GM19240 (cell line): ENCODE measurements at regions not wholly inside any gene's neighbourhood (a gene's known extent, or its start where the extent isn't known, plus 50 kb on each side); places are given as distances from the start of the nearest gene placed in this dataset.
"Not testable (repeated sequence)": the region's sequence is repeated elsewhere in the genome, so short reads cannot be mapped to it uniquely, and the experiment has no call there.

ENCODE experiments used
- DNase-seq: peaks from one replicate; pipeline ENCODE4 v3.0.0; 2011; ENCODE audit warnings: low spot score; ENCODE audit not compliant: insufficient read length

DNA sequence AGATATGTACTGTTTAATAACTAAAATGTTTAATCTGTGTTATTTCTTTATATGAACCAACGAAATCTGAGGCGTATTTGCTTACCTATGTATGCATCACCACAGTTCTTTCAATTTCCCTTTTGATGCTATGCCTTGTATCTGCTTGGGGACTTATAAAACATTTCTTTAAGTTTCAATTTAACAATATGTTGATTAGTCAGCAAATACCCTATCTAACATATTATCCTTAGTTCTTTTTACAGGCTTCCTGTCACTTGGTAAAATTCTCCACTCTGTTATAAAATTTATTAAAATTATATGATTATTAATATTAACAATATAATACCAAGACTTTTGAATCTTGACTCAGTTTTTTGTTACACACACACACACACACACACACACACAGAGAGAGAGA, 174.3 kb downstream of the CPS1 start:
- no peak for DNase-seq

GRCh38 chr2:210746826-210747225, 190.4 kb downstream of the CPS1 start:
- DNase-seq = not testable (repeated sequence)

DNA sequence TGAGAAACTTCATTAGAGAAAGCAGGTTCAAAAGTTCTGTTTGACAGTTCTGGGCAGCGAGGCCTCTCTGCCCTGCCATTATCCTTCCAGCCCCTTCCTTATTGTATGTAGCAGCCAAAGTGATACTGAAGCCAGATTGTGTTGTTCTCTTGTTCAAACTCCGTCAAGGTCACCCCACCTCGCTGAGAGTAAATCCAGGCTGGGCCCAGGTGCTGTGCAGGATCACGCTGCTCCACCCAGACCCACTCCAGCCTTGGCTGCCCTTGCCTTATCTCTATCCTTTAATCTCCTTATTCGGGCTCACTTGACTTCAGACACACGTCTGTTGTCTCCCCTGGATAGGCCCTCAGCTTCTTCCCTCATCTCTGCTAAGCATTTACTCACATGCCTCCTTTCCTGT, 196.1 kb downstream of the CPS1 start:
- no peak for DNase-seq

GRCh38 chr2:210753386-210753785, 197.0 kb downstream of the CPS1 start:
- no peak for DNase-seq

DNA sequence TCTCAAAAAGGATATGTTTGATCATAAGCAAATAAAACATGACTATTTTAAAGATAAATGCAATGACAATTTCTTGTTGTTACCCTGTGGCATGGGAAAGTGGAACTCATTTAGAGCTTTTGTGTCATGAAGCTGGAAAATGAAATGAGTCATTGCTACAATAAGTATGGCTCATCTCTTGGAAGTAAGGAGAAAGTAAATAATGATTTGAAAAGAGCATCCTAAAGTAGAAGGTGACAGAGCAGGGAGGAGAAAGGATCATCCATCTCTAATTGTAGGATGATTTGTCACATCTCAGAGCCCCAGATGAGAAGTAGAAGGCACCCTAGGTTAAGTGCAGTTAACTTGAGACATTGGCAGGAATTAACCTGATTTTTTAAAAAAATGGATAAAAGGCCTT, 200.5 kb downstream of the CPS1 start:
- no peak for DNase-seq

GRCh38 chr2:210762604-210763588, 206.5 kb downstream of the CPS1 start:
- DNase-seq = no peak

DNA sequence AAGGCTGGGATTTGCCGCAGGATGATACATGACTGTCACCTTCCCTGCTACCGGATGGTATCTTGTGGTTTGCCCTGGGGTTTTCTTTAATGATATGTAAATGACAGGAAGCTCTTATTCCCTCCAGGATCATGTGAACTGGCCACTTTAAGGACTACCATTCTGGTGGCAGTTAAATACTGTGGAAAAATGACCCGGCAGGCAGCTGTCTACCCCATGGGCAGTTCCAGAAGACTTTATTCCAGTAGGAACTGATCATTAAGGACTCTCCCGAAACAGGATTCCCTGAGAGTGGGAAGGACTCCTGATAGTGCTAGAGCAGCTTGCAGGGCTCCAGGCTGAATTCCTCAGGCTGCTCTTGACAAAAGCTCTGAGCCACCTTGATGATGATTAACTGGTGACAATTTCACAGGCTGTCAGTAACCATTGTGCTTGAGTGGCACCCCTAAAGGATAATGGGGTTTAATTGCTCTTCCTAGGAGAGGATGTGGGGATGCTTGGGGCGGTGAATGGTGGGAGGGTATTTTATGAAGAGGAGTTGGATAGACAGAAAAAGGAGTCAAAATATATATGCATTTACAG, 212.0 kb downstream of the CPS1 start:
- no peak for DNase-seq

DNA sequence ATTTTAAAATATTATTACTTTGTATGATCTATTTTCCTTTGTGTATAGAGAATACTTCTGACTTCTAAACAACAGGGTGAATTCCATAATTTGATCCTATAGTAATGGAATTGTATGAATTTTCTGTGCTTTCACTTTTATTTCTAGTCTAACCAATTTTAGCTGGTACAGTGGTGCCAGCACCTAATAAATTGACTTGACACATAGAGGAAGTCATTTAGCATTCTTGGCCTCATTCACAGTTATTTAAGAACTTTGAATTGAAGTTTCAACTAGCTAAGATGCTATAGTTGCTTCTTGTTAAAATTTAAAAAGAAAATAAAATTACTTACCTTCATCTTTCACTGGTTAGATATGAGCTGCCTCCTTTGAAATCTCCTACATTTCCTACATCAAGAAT, 220.4 kb downstream of the CPS1 start:
- no peak for DNase-seq

- no peak for DNase-seq
Observed at GRCh38 chr2:210782222-210782621, 225.8 kb downstream of the CPS1 start.

DNA sequence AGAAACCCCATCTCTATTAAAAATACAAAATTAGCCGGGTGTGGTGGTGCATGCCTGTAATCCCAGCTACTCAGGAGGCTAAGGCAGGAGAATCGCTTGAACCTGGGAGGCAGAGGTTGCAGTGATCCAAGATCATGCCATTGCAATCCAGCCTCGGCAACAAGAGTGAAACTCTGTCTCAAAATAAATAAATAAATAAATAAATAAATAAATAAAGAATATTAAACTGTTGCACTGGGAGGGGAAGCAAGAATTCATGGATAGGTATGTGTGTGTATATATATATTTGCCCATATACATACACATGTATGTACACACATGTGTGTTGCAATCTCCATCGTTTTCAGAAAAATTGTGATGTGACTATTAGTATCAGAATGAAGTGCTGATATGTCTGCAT, 231.4 kb downstream of the CPS1 start:
- not testable (repeated sequence) for DNase-seq

DNA sequence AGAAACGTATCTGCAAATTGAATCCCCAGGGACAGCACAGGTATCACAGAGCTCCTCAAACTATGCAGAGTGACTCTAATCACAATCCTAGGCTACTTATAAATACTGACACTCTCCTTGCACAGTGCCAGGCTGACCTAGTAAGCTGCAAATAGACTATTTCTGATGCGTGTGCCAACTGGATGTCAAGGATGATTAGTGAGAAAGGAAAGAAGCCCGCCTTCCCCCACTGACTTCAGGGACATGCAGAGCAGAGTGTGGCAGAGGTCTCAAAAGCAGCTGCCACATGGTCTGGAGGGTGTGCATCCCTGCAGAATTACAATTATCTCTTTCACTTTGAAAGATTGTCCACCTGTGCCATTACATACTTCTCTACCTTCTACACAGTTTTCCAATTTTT, 235.6 kb downstream of the CPS1 start:
- no peak for DNase-seq

DNA sequence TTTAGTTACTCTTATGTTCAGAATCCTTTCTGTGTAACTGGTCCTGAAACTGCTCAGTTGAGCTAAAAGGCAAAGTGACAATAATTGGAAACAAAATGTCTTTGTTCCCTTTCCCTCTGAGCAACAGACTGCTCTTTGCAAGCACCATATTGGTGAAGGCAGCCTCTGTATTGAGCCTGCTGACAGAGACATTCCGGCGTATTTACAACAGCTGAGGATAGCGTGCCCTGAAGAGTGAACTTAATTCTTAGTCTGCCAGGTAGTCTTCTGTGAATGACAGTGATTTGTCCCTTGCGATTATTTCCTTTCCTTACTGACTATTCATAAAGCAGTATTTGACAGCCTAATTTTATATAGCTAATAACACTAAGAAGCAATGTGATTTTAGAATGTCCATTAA, 239.1 kb downstream of the CPS1 start:
- DNase-seq = no peak

- DNase-seq = no peak
Observed at GRCh38 chr2:210798180-210798579, 241.8 kb downstream of the CPS1 start.

DNA sequence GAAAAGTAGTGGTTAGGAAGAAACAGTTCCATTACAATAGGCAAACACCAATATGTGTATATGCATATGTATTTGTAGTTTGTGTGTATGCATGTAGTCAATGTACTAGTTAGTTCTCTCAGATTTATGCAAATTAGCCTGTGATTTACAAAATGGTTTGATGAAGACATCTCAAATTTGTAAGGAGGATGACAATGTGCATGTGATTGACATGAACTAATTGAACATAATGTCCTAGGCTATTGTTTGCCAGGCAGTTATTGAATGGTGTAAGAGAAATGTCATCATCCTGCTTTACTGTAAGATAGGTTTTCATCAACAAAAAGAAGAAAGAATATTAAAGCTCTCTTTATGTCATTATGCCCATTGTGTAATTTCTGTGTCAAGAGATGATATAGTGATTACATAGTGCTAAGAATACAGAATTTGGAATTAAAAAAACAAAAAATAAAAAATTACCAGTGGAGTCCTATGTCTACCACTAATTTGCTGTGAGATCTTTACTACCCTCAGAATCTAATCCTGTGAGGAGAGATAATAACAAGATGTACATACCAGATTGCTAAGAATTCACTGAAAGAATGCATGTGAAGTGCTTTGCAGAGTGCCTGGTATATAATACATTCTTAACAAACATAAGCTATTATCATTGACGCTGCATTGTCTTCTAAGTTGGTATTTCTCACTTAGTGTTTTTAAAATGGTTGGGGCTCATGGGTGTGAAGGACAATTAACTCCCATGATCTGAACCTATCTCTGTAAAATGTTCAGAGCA, 258.0 kb downstream of the CPS1 start:
- no peak for DNase-seq

DNA sequence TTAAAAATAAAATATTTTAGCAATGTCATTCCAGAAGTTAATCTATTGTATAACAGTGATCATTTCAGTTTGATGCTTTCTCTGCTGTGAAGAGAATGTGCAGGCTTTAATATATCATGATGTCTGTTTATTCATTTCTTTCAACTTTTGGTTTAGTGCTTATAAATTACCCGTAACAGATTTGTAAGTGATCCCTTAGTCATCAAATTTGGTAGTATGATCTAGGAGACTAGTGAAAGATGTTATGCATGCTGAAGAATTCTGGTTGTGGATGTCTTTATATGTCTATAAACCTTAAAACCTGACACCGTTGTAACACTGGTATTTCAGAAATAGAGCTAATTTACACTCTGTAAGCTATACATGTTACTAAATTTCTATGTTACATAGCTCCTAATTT, 260.4 kb downstream of the CPS1 start:
- DNase-seq = no peak

GRCh38 chr2:210818473-210818872, 262.1 kb downstream of the CPS1 start:
- no peak for DNase-seq

- no peak for DNase-seq
Observed at GRCh38 chr2:210833403-210833802, 277.0 kb downstream of the CPS1 start.

DNA sequence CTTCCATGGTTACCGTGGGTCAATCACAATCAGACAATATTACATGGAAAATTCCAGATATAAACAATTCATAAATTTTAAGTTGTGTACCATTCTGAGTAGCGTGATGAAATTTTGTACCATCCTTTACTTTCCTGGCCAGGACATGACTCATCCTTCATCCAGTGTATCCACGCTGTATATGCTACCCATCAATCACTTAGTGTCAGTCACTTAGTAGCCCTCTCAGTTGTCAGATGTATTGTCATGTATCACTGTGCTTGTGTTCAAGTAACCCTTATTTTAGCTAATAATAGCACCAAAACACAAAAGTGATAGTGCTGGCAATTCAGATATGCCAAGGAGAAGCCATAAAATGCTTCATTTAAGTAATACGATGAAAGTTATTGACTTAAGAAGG, 282.6 kb downstream of the CPS1 start:
- no peak for DNase-seq

GRCh38 chr2:210839450-210839849, 283.1 kb downstream of the CPS1 start:
- DNase-seq = no peak

DNA sequence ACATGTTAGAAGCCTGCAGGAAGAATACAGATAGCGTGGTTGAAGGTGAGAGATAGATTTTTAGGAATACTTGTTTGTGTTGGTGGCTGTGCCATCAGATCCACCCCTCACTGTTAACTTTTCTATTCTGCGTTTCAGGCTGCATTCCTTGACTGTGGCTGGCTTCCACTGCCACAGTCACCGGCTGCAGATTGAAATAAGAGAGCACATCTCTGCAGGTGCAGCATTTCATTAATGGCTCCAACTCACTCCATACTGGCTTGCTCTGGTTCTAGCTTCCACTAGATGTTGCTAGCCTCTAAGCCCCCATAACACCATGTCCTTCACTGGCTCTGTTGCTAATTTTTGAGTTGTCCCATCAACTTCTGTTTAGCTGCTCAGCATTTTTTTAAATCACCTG, 286.5 kb downstream of the CPS1 start:
- DNase-seq = no peak

GRCh38 chr2:210844016-210844415, 287.6 kb downstream of the CPS1 start:
- no peak for DNase-seq

GRCh38 chr2:210859314-210859713, 302.9 kb downstream of the CPS1 start:
- DNase-seq = no peak
